ENCODE measurements at regions not wholly inside any gene's neighbourhood (a gene's known extent, or its start where the extent isn't known, plus 50 kb on each side); places are given as distances from the start of the nearest gene placed in this dataset.

- no peaks in the 10 kb centered on the region for H4K20me1 ChIP-seq (replicated peaks; ENCODE audit: insufficient read depth)
- peaks cover 9% of the 10 kb centered on the region for H3K27me3 Mint-ChIP-seq (ENCODE audit: insufficient read depth, low read depth, poor library complexity)
- H3K4me3 Mint-ChIP-seq, result no peak overlapping the region
- TF ChIP-seq EZH2phosphoT487 (IDR thresholded peaks at IDR 0.05; ENCODE audit: unreplicated experiment), result no peak
- TF ChIP-seq CTCF (conservative IDR thresholded peaks at IDR 0.05; ENCODE audit: low read depth in 2 of 2), result no peak
- TF ChIP-seq ZNF114 (CRISPR knock-in tag; IDR thresholded peaks at IDR 0.05), result no peak
- TF ChIP-seq, protein P1, sequence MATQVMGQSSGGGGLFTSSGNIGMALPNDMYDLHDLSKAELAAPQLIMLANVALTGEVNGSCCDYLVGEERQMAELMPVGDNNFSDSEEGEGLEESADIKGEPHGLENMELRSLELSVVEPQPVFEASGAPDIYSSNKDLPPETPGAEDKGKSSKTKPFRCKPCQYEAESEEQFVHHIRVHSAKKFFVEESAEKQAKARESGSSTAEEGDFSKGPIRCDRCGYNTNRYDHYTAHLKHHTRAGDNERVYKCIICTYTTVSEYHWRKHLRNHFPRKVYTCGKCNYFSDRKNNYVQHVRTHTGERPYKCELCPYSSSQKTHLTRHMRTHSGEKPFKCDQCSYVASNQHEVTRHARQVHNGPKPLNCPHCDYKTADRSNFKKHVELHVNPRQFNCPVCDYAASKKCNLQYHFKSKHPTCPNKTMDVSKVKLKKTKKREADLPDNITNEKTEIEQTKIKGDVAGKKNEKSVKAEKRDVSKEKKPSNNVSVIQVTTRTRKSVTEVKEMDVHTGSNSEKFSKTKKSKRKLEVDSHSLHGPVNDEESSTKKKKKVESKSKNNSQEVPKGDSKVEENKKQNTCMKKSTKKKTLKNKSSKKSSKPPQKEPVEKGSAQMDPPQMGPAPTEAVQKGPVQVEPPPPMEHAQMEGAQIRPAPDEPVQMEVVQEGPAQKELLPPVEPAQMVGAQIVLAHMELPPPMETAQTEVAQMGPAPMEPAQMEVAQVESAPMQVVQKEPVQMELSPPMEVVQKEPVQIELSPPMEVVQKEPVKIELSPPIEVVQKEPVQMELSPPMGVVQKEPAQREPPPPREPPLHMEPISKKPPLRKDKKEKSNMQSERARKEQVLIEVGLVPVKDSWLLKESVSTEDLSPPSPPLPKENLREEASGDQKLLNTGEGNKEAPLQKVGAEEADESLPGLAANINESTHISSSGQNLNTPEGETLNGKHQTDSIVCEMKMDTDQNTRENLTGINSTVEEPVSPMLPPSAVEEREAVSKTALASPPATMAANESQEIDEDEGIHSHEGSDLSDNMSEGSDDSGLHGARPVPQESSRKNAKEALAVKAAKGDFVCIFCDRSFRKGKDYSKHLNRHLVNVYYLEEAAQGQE (IDR thresholded peaks at IDR 0.05; ENCODE audit: unreplicated experiment), result no peak
- no peak for TF ChIP-seq CREB1 (CRISPR knock-in tag; IDR thresholded peaks at IDR 0.05; ENCODE audit: low read depth)
- no peak for TF ChIP-seq ZNF462 (CRISPR knock-in tag; IDR thresholded peaks at IDR 0.05)
- TF ChIP-seq JUNB (IDR thresholded peaks at IDR 0.05; ENCODE audit: unreplicated experiment), result no peak
- TF ChIP-seq ETS1 (IDR thresholded peaks at IDR 0.05), result no peak
- no peak for TF ChIP-seq ZNF331 (CRISPR knock-in tag; IDR thresholded peaks at IDR 0.05; ENCODE audit: low read depth)
- TF ChIP-seq POLR2AphosphoS5 (IDR thresholded peaks at IDR 0.05; ENCODE audit: low read depth), result no peak
- no peak for TF ChIP-seq STAT1 (IDR thresholded peaks at IDR 0.05; ENCODE audit: unreplicated experiment)
- TF ChIP-seq EZH2 (IDR thresholded peaks at IDR 0.05; ENCODE audit: low read depth, unreplicated experiment), result no peak
- TF ChIP-seq NANOG (IDR thresholded peaks at IDR 0.05; ENCODE audit: borderline replicate concordance), result no peak
- no peak overlapping the region for H3K27ac Mint-ChIP-seq
- H3K9me3 Mint-ChIP-seq, result peaks cover 21% of the 10 kb centered on the region
- H3K36me3 Mint-ChIP-seq (ENCODE audit: low read depth), result peaks cover 7% of the 10 kb centered on the region; the same call in 2 of the 3 replicates
- no peaks in the 10 kb centered on the region for H3K4me1 ChIP-seq (ENCODE audit: insufficient read depth)
- H3K4me3 ChIP-seq, result no peak overlapping the region
- H3K4me1 Mint-ChIP-seq, result no peaks in the 10 kb centered on the region
- no peaks in the 10 kb centered on the region for H3K9me2 ChIP-seq (ENCODE audit: insufficient read depth)
- H3F3A ChIP-seq (replicated peaks; ENCODE audit: low read depth), result no peaks in the 10 kb centered on the region
- H3K79me2 ChIP-seq (replicated peaks; ENCODE audit: insufficient read depth), result no peaks in the 10 kb centered on the region
- DNase-seq (ENCODE audit: low spot score) (no peak), ATAC-seq (peak; percentile 68)
- no peaks in the 10 kb centered on the region for H3K27me3 ChIP-seq (ENCODE audit: insufficient read depth)
- H3K4me2 ChIP-seq, result no peak overlapping the region
- no peak overlapping the region for H2AFZ ChIP-seq
- no peaks in the 10 kb centered on the region; the same call in 1 of the 2 replicates for H3K36me3 ChIP-seq (ENCODE audit: insufficient read depth)
- H3K27ac ChIP-seq (ENCODE audit: low read depth), result no peak overlapping the region
Observed at GRCh38 chr22:49601614-49602321, 225.9 kb downstream of the BRD1 start.

Measured in GM23338 (cell line).